GM12878 (cell line): ENCODE measurements at regions not wholly inside any gene's neighbourhood (a gene's known extent, or its start where the extent isn't known, plus 50 kb on each side); places are given as distances from the start of the nearest gene placed in this dataset.

Source experiments
- ATAC-seq: fragments of 200-7000 bp; cut with Tn5 transposase; 3 replicates; pipeline ENCODE4 v1.9.1; 2020; ENCODE audit warnings: mild to moderate bottlenecking, moderate library complexity
- BruUV-seq: library from RNA; stranded (reverse); fragments of 400-500 nt; replicated peaks from 2 replicates; lab custom pipeline; 2021; lab: Mats Ljungman, UMichigan
- CTCF ChIA-PET: fragments of 300-600 bp; sonication (Branson Sonifier 250); formaldehyde crosslinking; extraction: SDS; loops from one replicate; lab custom pipeline; 2021; ENCODE audit warnings: inconsistent platforms; lab: Yijun Ruan, JAX
- POLR2A ChIA-PET: fragments of 350-600 bp; formaldehyde crosslinking; extraction: SDS; loops from one replicate; lab custom pipeline; 2021; ENCODE audit warnings: inconsistent platforms; lab: Charles Lee
- RAD21 ChIA-PET: fragments of 300-600 bp; sonication (Branson Sonifier 250); formaldehyde crosslinking; loops from one replicate; lab custom pipeline; 2023; ENCODE audit warnings: antibody characterized with exemption; ENCODE audit not compliant: unreplicated experiment; lab: Charles Lee
- SMC1A ChIA-PET: fragments of 300-600 bp; sonication (Branson Sonifier 250); formaldehyde crosslinking; loops from one replicate; lab custom pipeline; 2023; ENCODE audit not compliant: unreplicated experiment, uncharacterized antibody; lab: Charles Lee
- DNase-seq: peaks from one replicate; pipeline ENCODE4 v3.0.0-alpha.2; 2011; ENCODE audit warnings: low read depth, low spot score
- FAIRE-seq: peaks from 3 replicates; lab custom pipeline; 2011; peaks lifted over from hg19 to GRCh38; lab: Jason Lieb, UNC
- H2AFZ ChIP-seq: 2 replicates; pipeline ENCODE4 v1.6.0; 2011; ENCODE audit warnings: low read depth, low read length, control low read depth; ENCODE audit not compliant: control insufficient read depth
- H3K27ac ChIP-seq: 2 replicates; pipeline ENCODE4 v1.5.1; 2011; ENCODE audit warnings: control low read depth; ENCODE audit not compliant: control insufficient read depth, insufficient read depth
- H3K27me3 ChIP-seq, 2 experiments: replicated peaks in 1 of 2; 2 replicates each; pipeline versions ENCODE4 v1.6.0 to v1.6.1; 2011; ENCODE audit warnings: low read length in 1 of 2; ENCODE audit not compliant: control insufficient read depth in 2 of 2, insufficient read depth in 2 of 2
- H3K36me3 ChIP-seq, 2 experiments: 2 replicates each; pipeline ENCODE4 v1.5.1; 2011; ENCODE audit warnings: low read length in 1 of 2; ENCODE audit not compliant: control insufficient read depth in 2 of 2, insufficient read depth in 2 of 2
- H3K4me1 ChIP-seq: 2 replicates; pipeline ENCODE4 v1.6.1; 2011; ENCODE audit warnings: mild to moderate bottlenecking, low read length, moderate library complexity, mixed read lengths; ENCODE audit not compliant: control insufficient read depth, insufficient read depth
- H3K4me2 ChIP-seq: 2 replicates; pipeline ENCODE4 v1.6.0; 2011; ENCODE audit warnings: control low read depth; ENCODE audit not compliant: control insufficient read depth, insufficient read depth
- H3K4me3 ChIP-seq: fragments of 200-600 bp; sonication (generic); 2 replicates; pipeline ENCODE4 v1.5.1; 2016
- H3K79me2 ChIP-seq: 2 replicates; pipeline ENCODE4 v1.6.0; 2011; ENCODE audit warnings: low read length; ENCODE audit not compliant: control insufficient read depth, insufficient read depth
- H3K9ac ChIP-seq: 2 replicates; pipeline ENCODE4 v1.8.0; 2011; ENCODE audit warnings: low read length, control low read depth, mixed read lengths; ENCODE audit not compliant: control insufficient read depth, insufficient read depth
- H3K9me3 ChIP-seq: replicated peaks from 3 replicates; pipeline ENCODE4 v1.5.1; 2011; ENCODE audit warnings: mild to moderate bottlenecking, low read length; ENCODE audit not compliant: control insufficient read depth, insufficient read depth
- H4K20me1 ChIP-seq: 2 replicates; pipeline ENCODE4 v1.6.0; 2011; ENCODE audit not compliant: control insufficient read depth, insufficient read depth
- BRCA1 ChIP-seq: IDR thresholded peaks from 2 replicates; pipeline ENCODE4 v1.6.1; 2011; ENCODE audit warnings: low read depth, low read length, improper control_type of control experiment
- ESRRA ChIP-seq: IDR thresholded peaks from 2 replicates; pipeline ENCODE4 v1.6.1; 2012; ENCODE audit warnings: mild to moderate bottlenecking, low read length, improper control_type of control experiment
- HDAC6 ChIP-seq: fragments of 200-600 bp; sonication (generic); IDR thresholded peaks from one replicate; pipeline ENCODE4 v1.8.0; 2017; ENCODE audit warnings: antibody characterized with exemption; ENCODE audit not compliant: unreplicated experiment
- JUNB ChIP-seq: IDR thresholded peaks from 2 replicates; pipeline ENCODE4 v1.6.1; 2016; ENCODE audit warnings: antibody characterized with exemption, mild to moderate bottlenecking
- MAX ChIP-seq: IDR thresholded peaks from 2 replicates; pipeline ENCODE4 v1.6.1; 2012; ENCODE audit warnings: low read depth, low read length, improper control_type of control experiment
- MYB ChIP-seq: fragments of 150-350 bp; IDR thresholded peaks from 2 replicates; pipeline ENCODE4 v1.6.1; 2014; ENCODE audit warnings: mild to moderate bottlenecking, low read depth, low read length, borderline replicate concordance
- PBX3 ChIP-seq: IDR thresholded peaks from 2 replicates; pipeline ENCODE4 v1.6.1; 2011; ENCODE audit warnings: mild to moderate bottlenecking, low read depth, low read length, moderate library complexity; ENCODE audit not compliant: insufficient replicate concordance
- PML ChIP-seq: IDR thresholded peaks from 2 replicates; pipeline ENCODE4 v1.6.1; 2012; ENCODE audit warnings: low read length, inconsistent platforms
- RUNX3 ChIP-seq: IDR thresholded peaks from 2 replicates; pipeline ENCODE4 v1.6.1; 2012; ENCODE audit warnings: low read length, inconsistent platforms
- SIX5 ChIP-seq: IDR thresholded peaks from 2 replicates; pipeline ENCODE4 v1.6.1; 2011; ENCODE audit warnings: mild to moderate bottlenecking, low read depth, low read length, moderate library complexity; ENCODE audit not compliant: severe bottlenecking
- ZNF687 ChIP-seq: fragments of 450-650 bp; IDR thresholded peaks from 2 replicates; pipeline ENCODE4 v1.6.1; 2017; ENCODE audit warnings: mild to moderate bottlenecking, moderate library complexity
- ZZZ3 ChIP-seq: IDR thresholded peaks from 2 replicates; pipeline ENCODE4 v1.6.1; 2011; ENCODE audit warnings: low read depth; ENCODE audit not compliant: control insufficient read depth, insufficient read length
- WGBS: methylation state at CpG from one replicate; pipeline ENCODE4 v1.1.6; 2016; ENCODE audit warnings: low lambda C conversion rate; ENCODE audit not compliant: insufficient replicate concordance, insufficient coverage; ENCODE audit errors: missing lambda C conversion rate; 5-methylcytosine and 5-hydroxymethylcytosine counted together
- in situ Hi-C: fragments of 300-500 bp; cut with MboI; formaldehyde crosslinking; loops from 9 replicates; pipeline ENCODE4 v1.14.3; 2018; ENCODE audit warnings: mixed read lengths
- intact Hi-C: fragments of 100-400 bp; cut with micrococcal nuclease; formaldehyde crosslinking; loops from one replicate; pipeline ENCODE4 v1.14.2; 2022; ENCODE audit not compliant: unreplicated experiment
- TF ChIP-seq, protein P1 (sequence below): fragments of 450-650 bp; formaldehyde crosslinking; IDR thresholded peaks from 2 replicates; pipeline ENCODE4 v1.4.0; 2020; ENCODE audit warnings: mild to moderate bottlenecking, moderate library complexity
- TF ChIP-seq, protein P2 (sequence below): fragments of 450-650 bp; IDR thresholded peaks from 2 replicates; pipeline ENCODE4 v1.6.1; 2018; ENCODE audit warnings: borderline replicate concordance, mild to moderate bottlenecking; ENCODE audit not compliant: partially characterized antibody

DNA sequence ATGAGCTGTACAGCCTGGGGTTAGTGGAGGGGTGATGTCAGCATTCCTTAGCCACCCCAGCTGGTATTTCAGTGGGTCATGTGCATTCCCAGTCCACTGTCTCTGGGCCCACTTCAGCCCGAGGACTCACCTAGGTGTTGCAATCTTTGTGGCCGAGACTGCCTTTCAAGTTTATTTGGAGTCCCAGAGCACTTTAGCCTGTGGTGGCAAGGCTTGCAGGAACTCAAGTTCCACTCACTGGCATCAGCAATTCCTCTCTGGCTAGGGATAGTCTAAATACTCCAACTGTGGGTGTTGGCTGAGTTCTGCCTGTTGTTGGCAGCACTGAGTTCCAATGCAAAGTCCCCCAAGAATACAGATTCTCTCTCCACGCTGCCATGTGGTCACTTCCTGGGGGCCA is 191.6 kb upstream of the PGR start:
- Histone ChIP-seq H2AFZ (no peak overlapping the region), H3K27me3 (no peaks in the 10 kb centered on the region), H4K20me1 (no peaks in the 10 kb centered on the region), H3K27ac (no peak overlapping the region), H3K4me3 (no peak overlapping the region), H3K36me3 (no peaks in the 10 kb centered on the region), H3K9ac (no peak overlapping the region), H3K4me1 (no peaks in the 10 kb centered on the region), H3K9me3 (no peaks in the 10 kb centered on the region), H3K79me2 (no peaks in the 10 kb centered on the region), H3K4me2 (no peak overlapping the region)
- FAIRE-seq: no peak
- no peak for ATAC-seq
- in situ Hi-C loops (no loop called here), intact Hi-C loops (no loop called here)
- ChIA-PET POLR2A (no interaction called here), SMC1A (no interaction called here), RAD21 (no interaction called here), CTCF (interaction anchor here (1.0 kb wide), 1 partner anchor 98 kb away, joined by 3 read pairs; no protein-coding TSS in a partner anchor)
- 4% methylated on average over 3 of the region's 3 CpGs for WGBS
- no TSS peak for BruUV-seq
- DNase-seq: no peak
- no peak for TF ChIP-seq SIX5
- TF ChIP-seq RUNX3: no peak
- no peak for TF ChIP-seq PBX3
- TF ChIP-seq, protein P1, sequence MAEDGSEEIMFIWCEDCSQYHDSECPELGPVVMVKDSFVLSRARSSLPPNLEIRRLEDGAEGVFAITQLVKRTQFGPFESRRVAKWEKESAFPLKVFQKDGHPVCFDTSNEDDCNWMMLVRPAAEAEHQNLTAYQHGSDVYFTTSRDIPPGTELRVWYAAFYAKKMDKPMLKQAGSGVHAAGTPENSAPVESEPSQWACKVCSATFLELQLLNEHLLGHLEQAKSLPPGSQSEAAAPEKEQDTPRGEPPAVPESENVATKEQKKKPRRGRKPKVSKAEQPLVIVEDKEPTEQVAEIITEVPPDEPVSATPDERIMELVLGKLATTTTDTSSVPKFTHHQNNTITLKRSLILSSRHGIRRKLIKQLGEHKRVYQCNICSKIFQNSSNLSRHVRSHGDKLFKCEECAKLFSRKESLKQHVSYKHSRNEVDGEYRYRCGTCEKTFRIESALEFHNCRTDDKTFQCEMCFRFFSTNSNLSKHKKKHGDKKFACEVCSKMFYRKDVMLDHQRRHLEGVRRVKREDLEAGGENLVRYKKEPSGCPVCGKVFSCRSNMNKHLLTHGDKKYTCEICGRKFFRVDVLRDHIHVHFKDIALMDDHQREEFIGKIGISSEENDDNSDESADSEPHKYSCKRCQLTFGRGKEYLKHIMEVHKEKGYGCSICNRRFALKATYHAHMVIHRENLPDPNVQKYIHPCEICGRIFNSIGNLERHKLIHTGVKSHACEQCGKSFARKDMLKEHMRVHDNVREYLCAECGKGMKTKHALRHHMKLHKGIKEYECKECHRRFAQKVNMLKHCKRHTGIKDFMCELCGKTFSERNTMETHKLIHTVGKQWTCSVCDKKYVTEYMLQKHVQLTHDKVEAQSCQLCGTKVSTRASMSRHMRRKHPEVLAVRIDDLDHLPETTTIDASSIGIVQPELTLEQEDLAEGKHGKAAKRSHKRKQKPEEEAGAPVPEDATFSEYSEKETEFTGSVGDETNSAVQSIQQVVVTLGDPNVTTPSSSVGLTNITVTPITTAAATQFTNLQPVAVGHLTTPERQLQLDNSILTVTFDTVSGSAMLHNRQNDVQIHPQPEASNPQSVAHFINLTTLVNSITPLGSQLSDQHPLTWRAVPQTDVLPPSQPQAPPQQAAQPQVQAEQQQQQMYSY (CRISPR knock-in tag): no peak
- no peak for TF ChIP-seq ZNF687
- no peak for TF ChIP-seq HDAC6
- no peak for TF ChIP-seq PML
- no peak for TF ChIP-seq BRCA1
- no peak for TF ChIP-seq ZZZ3
- no peak for TF ChIP-seq MAX
- TF ChIP-seq ESRRA: no peak
- no peak for TF ChIP-seq MYB
- TF ChIP-seq, protein P2, sequence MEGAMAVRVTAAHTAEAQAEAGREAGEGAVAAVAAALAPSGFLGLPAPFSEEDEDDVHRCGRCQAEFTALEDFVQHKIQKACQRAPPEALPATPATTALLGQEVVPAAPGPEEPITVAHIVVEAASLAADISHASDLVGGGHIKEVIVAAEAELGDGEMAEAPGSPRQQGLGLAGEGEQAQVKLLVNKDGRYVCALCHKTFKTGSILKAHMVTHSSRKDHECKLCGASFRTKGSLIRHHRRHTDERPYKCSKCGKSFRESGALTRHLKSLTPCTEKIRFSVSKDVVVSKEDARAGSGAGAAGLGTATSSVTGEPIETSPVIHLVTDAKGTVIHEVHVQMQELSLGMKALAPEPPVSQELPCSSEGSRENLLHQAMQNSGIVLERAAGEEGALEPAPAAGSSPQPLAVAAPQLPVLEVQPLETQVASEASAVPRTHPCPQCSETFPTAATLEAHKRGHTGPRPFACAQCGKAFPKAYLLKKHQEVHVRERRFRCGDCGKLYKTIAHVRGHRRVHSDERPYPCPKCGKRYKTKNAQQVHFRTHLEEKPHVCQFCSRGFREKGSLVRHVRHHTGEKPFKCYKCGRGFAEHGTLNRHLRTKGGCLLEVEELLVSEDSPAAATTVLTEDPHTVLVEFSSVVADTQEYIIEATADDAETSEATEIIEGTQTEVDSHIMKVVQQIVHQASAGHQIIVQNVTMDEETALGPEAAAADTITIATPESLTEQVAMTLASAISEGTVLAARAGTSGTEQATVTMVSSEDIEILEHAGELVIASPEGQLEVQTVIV: no peak
- no peak for TF ChIP-seq JUNB
